ENCODE measurements at regions not wholly inside any gene's neighbourhood (a gene's known extent, or its start where the extent isn't known, plus 50 kb on each side); places are given as distances from the start of the nearest gene placed in this dataset.

DNA sequence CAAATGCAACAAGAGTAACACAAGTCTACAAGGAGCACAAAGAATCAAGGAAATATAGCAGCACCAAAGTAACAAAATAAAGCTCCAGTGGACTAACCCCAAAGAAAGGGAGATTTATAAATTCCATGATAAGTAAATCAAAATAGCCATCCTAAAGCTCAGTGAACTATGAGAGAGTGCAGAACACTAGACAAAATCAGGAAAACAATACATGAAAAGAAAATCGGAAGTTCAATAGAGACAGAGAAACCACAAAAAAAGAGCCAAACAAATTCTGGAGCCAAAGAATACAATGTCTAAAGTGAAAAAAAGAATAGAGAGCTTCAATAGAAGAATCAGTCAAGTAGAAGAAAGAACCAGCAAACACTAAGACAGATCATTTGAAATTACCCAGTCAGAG, 247.3 kb upstream of the TENT5A start:
- POLR2A ChIA-PET: interaction anchor here (0.6 kb wide), 1 partner anchor 37 kb away, joined by 4 read pairs; no protein-coding TSS in a partner anchor
- WGBS (ENCODE audit: insufficient coverage): no CpG with 5 or more reads among the region's 1 CpG
- H3K4me3 ChIP-seq (ENCODE audit: control insufficient read depth in 1 of 7, extremely low read depth in 1 of 7, insufficient read depth in 4 of 7, low read depth in 2 of 7, low read length in 6 of 7): no peak overlapping the region
- H3K27ac ChIP-seq (ENCODE audit: insufficient read depth in 1 of 2, low read depth in 1 of 2, low read length in 2 of 2, poor library complexity in 1 of 2, severe bottlenecking in 2 of 2): no peak overlapping the region
- no peaks in the 10 kb centered on the region for H3K36me3 ChIP-seq (ENCODE audit: control insufficient read depth in 4 of 4, insufficient read depth in 4 of 4, low read length in 3 of 4)
- H3K27me3 ChIP-seq (replicated peaks in 2 of 5; ENCODE audit: control insufficient read depth in 4 of 5, insufficient read depth in 5 of 5, low read length in 4 of 5): no peaks in the 10 kb centered on the region
- CTCF ChIA-PET: interaction anchor here (0.6 to 1.3 kb wide), 2 partner anchors 8 to 246 kb away, joined by 3 read pairs; no protein-coding TSS in a partner anchor
- no peak for DNase-seq
- H3K4me1 ChIP-seq (ENCODE audit: control extremely low read depth in 1 of 4, control insufficient read depth in 4 of 4, insufficient read depth in 4 of 4, low read length in 3 of 4): peaks cover 0 to 22% (median 10%) of the 10 kb centered on the region in 4 experiments
- H3K9me3 ChIP-seq (ENCODE audit: control extremely low read depth in 1 of 5, control insufficient read depth in 4 of 5, insufficient read depth in 2 of 5, low read depth in 1 of 5, low read length in 4 of 5): no peaks in the 10 kb centered on the region

DNA sequence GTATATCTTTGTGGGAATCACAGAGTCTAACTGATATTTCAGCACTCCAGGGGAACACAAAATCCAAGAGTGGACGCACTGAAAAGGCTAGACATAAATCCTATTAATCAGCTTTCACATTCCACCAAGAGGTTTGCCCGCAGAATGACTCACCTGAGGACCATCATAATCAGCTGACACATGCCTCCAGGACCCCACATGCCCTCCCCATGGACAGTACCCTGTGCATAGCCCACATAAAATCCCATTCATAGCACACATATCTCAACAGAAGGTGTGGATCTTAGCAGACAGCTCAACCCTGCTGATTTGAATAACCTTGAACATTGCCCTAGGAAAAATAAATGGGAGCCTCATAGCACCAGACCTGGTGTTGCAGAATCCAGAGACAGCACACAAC, 246.8 kb upstream of the TENT5A start:
- no peak overlapping the region for H3K27ac ChIP-seq (ENCODE audit: insufficient read depth in 1 of 2, low read depth in 1 of 2, low read length in 2 of 2, poor library complexity in 1 of 2, severe bottlenecking in 2 of 2)
- no peak for DNase-seq
- CTCF ChIA-PET: interaction anchor here (0.6 to 1.3 kb wide), 2 partner anchors 9 to 245 kb away, joined by 3 read pairs; no protein-coding TSS in a partner anchor
- POLR2A ChIA-PET: interaction anchor here (0.6 kb wide), 1 partner anchor 37 kb away, joined by 4 read pairs; no protein-coding TSS in a partner anchor
- 100% methylated on average over 1 of the region's 2 CpGs for WGBS (ENCODE audit: insufficient coverage)
- H3K27me3 ChIP-seq (replicated peaks in 2 of 5; ENCODE audit: control insufficient read depth in 4 of 5, insufficient read depth in 5 of 5, low read length in 4 of 5): no peaks in the 10 kb centered on the region
- H3K4me1 ChIP-seq (ENCODE audit: control extremely low read depth in 1 of 4, control insufficient read depth in 4 of 4, insufficient read depth in 4 of 4, low read length in 3 of 4): peaks cover 0 to 22% (median 10%) of the 10 kb centered on the region in 4 experiments
- no peaks in the 10 kb centered on the region for H3K36me3 ChIP-seq (ENCODE audit: control insufficient read depth in 4 of 4, insufficient read depth in 4 of 4, low read length in 3 of 4)
- no peaks in the 10 kb centered on the region for H3K9me3 ChIP-seq (ENCODE audit: control extremely low read depth in 1 of 5, control insufficient read depth in 4 of 5, insufficient read depth in 2 of 5, low read depth in 1 of 5, low read length in 4 of 5)
- H3K4me3 ChIP-seq (ENCODE audit: control insufficient read depth in 1 of 7, extremely low read depth in 1 of 7, insufficient read depth in 4 of 7, low read depth in 2 of 7, low read length in 6 of 7): no peak overlapping the region

DNA sequence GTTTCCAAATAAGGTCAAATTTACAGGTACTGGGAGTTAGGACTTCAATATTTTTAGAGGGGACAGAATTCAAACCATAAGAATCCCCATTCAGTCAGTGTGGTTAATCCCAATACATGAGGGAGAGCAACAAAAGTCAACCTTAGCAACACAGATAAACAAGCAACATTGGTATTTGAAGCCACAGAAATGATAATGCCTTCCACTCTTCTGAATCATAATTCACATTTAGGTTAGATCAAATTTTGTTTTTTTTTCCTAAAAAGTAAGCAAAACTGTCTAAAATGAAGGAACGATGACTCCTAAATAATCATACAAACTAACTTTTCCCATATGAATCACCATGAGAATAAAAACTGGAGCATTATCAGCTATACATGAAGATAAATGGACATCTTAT, 246.0 kb upstream of the TENT5A start:
- peaks cover 0 to 22% (median 10%) of the 10 kb centered on the region in 4 experiments for H3K4me1 ChIP-seq (ENCODE audit: control extremely low read depth in 1 of 4, control insufficient read depth in 4 of 4, insufficient read depth in 4 of 4, low read length in 3 of 4)
- CTCF ChIA-PET: interaction anchor here (1.3 kb wide), 1 partner anchor 10 kb away, joined by 3 read pairs; no protein-coding TSS in a partner anchor

DNA sequence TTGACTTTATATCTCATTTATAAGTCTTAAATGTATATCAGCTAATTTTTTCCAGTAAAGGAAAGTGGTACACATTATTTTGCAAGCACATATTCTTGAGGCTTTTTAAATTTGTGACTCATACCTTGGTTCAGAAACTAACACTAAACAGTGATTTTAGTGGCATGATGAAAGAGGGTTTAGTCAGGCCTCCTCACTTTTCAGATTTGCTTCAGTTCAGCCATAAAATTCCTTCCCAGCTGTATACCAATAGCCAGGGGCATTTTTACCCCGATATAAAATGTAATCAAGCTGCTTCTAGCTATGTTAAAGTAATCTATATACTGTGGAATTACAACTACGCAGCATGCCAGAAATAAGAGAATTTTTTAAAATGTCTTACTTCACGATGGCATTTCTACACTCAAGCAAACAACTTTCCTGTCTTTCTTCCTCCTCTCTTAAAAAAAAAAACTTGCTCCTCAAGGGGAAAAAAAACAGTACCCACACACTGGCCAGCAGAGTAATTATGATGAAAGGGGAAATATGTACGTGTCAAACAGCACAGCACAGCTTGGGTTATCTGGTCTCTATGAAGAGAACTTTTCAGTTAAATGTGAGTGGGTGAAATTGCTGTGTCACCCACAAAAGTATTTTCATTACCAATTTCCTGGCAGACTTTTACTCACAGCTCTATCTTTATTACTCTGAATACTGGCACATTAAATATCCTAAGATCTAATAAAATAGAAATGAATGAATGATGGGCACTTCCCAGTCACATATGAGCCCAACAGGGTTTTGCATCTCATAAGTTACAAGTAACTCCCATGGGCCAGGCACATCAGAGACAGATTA, 244.8 kb upstream of the TENT5A start:
- no CpG with 5 or more reads among the region's 4 CpGs for WGBS (ENCODE audit: insufficient coverage)
- peak in 2 of 3 donors; percentile 57 to 67 for DNase-seq

More for the DNA sequence above, 246.0 kb upstream of the TENT5A start:
- Histone ChIP-seq H3K27ac (ENCODE audit: insufficient read depth in 1 of 2, low read depth in 1 of 2, low read length in 2 of 2, poor library complexity in 1 of 2, severe bottlenecking in 2 of 2) (no peak overlapping the region), H3K36me3 (ENCODE audit: control insufficient read depth in 4 of 4, insufficient read depth in 4 of 4, low read length in 3 of 4) (no peaks in the 10 kb centered on the region), H3K27me3 (replicated peaks in 2 of 5; ENCODE audit: control insufficient read depth in 4 of 5, insufficient read depth in 5 of 5, low read length in 4 of 5) (no peaks in the 10 kb centered on the region), H3K9me3 (ENCODE audit: control extremely low read depth in 1 of 5, control insufficient read depth in 4 of 5, insufficient read depth in 2 of 5, low read depth in 1 of 5, low read length in 4 of 5) (no peaks in the 10 kb centered on the region), H3K4me3 (ENCODE audit: control insufficient read depth in 1 of 7, extremely low read depth in 1 of 7, insufficient read depth in 4 of 7, low read depth in 2 of 7, low read length in 6 of 7) (no peak overlapping the region)
- POLR2A ChIA-PET: no interaction called here
- WGBS (ENCODE audit: insufficient coverage): no CpG with 5 or more reads among the region's 1 CpG
- DNase-seq: no peak

DNA sequence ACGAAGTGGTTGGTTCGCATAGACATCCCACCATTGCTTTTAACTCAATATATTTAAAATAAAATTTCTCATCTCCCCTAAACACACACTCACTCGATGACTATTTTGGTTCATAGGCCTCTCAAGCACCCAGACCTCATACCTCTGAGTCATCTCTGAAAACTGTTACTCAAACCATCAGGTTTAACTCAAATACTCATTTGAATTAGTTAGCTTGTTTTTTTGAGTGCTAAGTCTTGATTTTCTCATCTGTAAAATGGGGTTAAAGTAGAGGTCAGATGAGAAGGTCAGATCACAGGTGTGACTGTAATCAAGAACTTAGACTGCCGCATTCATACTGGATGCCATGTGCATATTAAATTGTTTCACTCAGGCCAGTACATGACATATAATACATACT, 243.9 kb upstream of the TENT5A start:
- no peak overlapping the region for H3K4me3 ChIP-seq (ENCODE audit: control insufficient read depth in 1 of 7, extremely low read depth in 1 of 7, insufficient read depth in 4 of 7, low read depth in 2 of 7, low read length in 6 of 7)
- POLR2A ChIA-PET: no interaction called here
- no peaks in the 10 kb centered on the region for H3K27me3 ChIP-seq (replicated peaks in 2 of 5; ENCODE audit: control insufficient read depth in 4 of 5, insufficient read depth in 5 of 5, low read length in 4 of 5)
- CTCF ChIA-PET: interaction anchor here (1.0 to 2.6 kb wide), 2 partner anchors 9 to 15 kb away, joined by 3 to 7 read pairs; no protein-coding TSS in a partner anchor
- 100% methylated on average over 2 of the region's 4 CpGs for WGBS (ENCODE audit: insufficient coverage)
- DNase-seq: peak in 2 of 3 donors; percentile 39 to 50
- no peaks in the 10 kb centered on the region for H3K9me3 ChIP-seq (ENCODE audit: control extremely low read depth in 1 of 5, control insufficient read depth in 4 of 5, insufficient read depth in 2 of 5, low read depth in 1 of 5, low read length in 4 of 5)
- H3K36me3 ChIP-seq (ENCODE audit: control insufficient read depth in 4 of 4, insufficient read depth in 4 of 4, low read length in 3 of 4): no peaks in the 10 kb centered on the region
- no peak overlapping the region for H3K27ac ChIP-seq (ENCODE audit: insufficient read depth in 1 of 2, low read depth in 1 of 2, low read length in 2 of 2, poor library complexity in 1 of 2, severe bottlenecking in 2 of 2)
- H3K4me1 ChIP-seq (ENCODE audit: control extremely low read depth in 1 of 4, control insufficient read depth in 4 of 4, insufficient read depth in 4 of 4, low read length in 3 of 4): peaks cover 0 to 22% (median 10%) of the 10 kb centered on the region in 4 experiments

More for the DNA sequence above, 244.8 kb upstream of the TENT5A start:
- CTCF ChIA-PET: interaction anchor here (1.0 to 2.6 kb wide), 2 partner anchors 8 to 16 kb away, joined by 3 to 7 read pairs; no protein-coding TSS in a partner anchor
- H3K36me3 ChIP-seq (ENCODE audit: control insufficient read depth in 4 of 4, insufficient read depth in 4 of 4, low read length in 3 of 4): no peaks in the 10 kb centered on the region
- peak overlapping the region in 1 of 2 experiments; percentile 52 for H3K27ac ChIP-seq (ENCODE audit: insufficient read depth in 1 of 2, low read depth in 1 of 2, low read length in 2 of 2, poor library complexity in 1 of 2, severe bottlenecking in 2 of 2)
- POLR2A ChIA-PET: no interaction called here
- H3K9me3 ChIP-seq (ENCODE audit: control extremely low read depth in 1 of 5, control insufficient read depth in 4 of 5, insufficient read depth in 2 of 5, low read depth in 1 of 5, low read length in 4 of 5): no peaks in the 10 kb centered on the region
- no peak overlapping the region for H3K4me3 ChIP-seq (ENCODE audit: control insufficient read depth in 1 of 7, extremely low read depth in 1 of 7, insufficient read depth in 4 of 7, low read depth in 2 of 7, low read length in 6 of 7)
- no peaks in the 10 kb centered on the region for H3K27me3 ChIP-seq (replicated peaks in 2 of 5; ENCODE audit: control insufficient read depth in 4 of 5, insufficient read depth in 5 of 5, low read length in 4 of 5)
- peaks cover 0 to 22% (median 10%) of the 10 kb centered on the region in 4 experiments for H3K4me1 ChIP-seq (ENCODE audit: control extremely low read depth in 1 of 4, control insufficient read depth in 4 of 4, insufficient read depth in 4 of 4, low read length in 3 of 4)

DNA sequence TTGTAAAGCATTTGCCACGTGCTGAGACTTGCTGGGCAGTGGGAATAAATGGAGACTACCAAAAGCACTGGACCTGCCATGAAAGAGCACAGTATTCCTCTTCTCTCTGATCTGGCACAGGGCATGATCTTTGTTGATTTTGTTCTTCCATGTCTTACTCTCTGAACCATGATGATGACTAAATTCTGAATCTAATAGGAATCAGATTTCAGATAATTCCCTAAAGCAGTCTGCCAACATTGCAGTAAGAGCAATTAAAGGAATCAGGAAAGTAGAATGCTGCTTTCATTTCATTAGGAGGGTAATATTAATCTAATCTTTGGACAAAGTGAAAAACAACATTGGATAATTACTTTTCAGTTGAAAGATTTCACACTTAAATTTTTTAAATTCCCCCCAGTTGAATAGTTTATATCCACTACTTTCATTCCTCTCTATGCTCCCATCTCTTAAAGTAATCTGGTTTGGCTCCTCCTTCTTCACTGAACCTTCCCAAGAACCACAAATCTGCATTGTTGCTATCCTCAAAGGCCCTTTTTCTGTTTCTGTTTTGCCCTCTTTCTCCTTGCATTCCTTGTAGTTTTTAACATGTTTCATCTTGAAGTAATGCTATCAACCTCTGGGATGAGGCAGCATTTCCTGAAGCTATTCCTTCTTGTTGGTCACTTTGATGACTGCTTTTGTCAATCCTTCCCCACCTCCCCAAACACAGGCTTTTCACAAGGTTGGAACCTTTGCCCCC, 243.2 kb upstream of the TENT5A start:
- Histone ChIP-seq H3K36me3 (ENCODE audit: control insufficient read depth in 4 of 4, insufficient read depth in 4 of 4, low read length in 3 of 4) (no peaks in the 10 kb centered on the region), H3K9me3 (ENCODE audit: control extremely low read depth in 1 of 5, control insufficient read depth in 4 of 5, insufficient read depth in 2 of 5, low read depth in 1 of 5, low read length in 4 of 5) (no peaks in the 10 kb centered on the region), H3K27ac (ENCODE audit: insufficient read depth in 1 of 2, low read depth in 1 of 2, low read length in 2 of 2, poor library complexity in 1 of 2, severe bottlenecking in 2 of 2) (no peak overlapping the region), H3K27me3 (replicated peaks in 2 of 5; ENCODE audit: control insufficient read depth in 4 of 5, insufficient read depth in 5 of 5, low read length in 4 of 5) (no peaks in the 10 kb centered on the region), H3K4me1 (ENCODE audit: control extremely low read depth in 1 of 4, control insufficient read depth in 4 of 4, insufficient read depth in 4 of 4, low read length in 3 of 4) (peaks cover 0 to 22% (median 10%) of the 10 kb centered on the region in 4 experiments), H3K4me3 (ENCODE audit: control insufficient read depth in 1 of 7, extremely low read depth in 1 of 7, insufficient read depth in 4 of 7, low read depth in 2 of 7, low read length in 6 of 7) (no peak overlapping the region)
- ChIA-PET POLR2A (no interaction called here), CTCF (interaction anchor here (1.0 to 2.6 kb wide), 3 partner anchors 10 to 15 kb away, joined by 3 to 7 read pairs (median 3); no protein-coding TSS in a partner anchor)
- DNase-seq: no peak
- WGBS (ENCODE audit: insufficient coverage): 83% methylated on average over 1 of the region's 1 CpG

Data from common myeloid progenitor, CD34-positive (primary cell).